Right atrium auricular region (tissue), 2 donors: ENCODE measurements at regions not wholly inside any gene's neighbourhood (a gene's known extent, or its start where the extent isn't known, plus 50 kb on each side); places are given as distances from the start of the nearest gene placed in this dataset.
"Not testable (repeated sequence)": the region's sequence is repeated elsewhere in the genome, so short reads cannot be mapped to it uniquely, and the experiment has no call there.

ENCODE experiments used
- DNase-seq: peaks from one replicate; pipeline ENCODE4 v3.0.0-alpha.2; 2019; ENCODE audit warnings: low spot score
- H3K27ac ChIP-seq, 2 donors: fragments of 200-600 bp; sonication (generic); 1 replicate in 1 of 2; 2 replicates in 1 of 2; pipeline ENCODE4 v1.5.1; 2016 to 2019
- H3K27me3 ChIP-seq, 2 donors: fragments of 200-600 bp; sonication (generic); one replicate each; pipeline versions ENCODE4 v1.5.1 to v1.6.0; 2017 to 2019
- H3K36me3 ChIP-seq: fragments of 200-600 bp; sonication (generic); one replicate; pipeline ENCODE4 v1.5.1; 2016
- H3K4me1 ChIP-seq, 2 donors: fragments of 200-600 bp; sonication (generic); one replicate each; pipeline versions ENCODE4 v1.5.1 to v1.6.0; 2017 to 2019
- H3K4me3 ChIP-seq, 2 donors: fragments of 200-600 bp; sonication (generic); 1 replicate in 1 of 2; 2 replicates in 1 of 2; pipeline ENCODE4 v1.5.1; 2017 to 2019; ENCODE audit warnings: mild to moderate bottlenecking in 1 of 2, moderate library complexity in 1 of 2
- H3K9me3 ChIP-seq, 2 donors: fragments of 200-600 bp; sonication (generic); one replicate each; pipeline ENCODE4 v1.5.1; 2019
- CTCF ChIP-seq, 2 donors: fragments of 200-600 bp; sonication (generic); IDR thresholded peaks; one replicate each; pipeline ENCODE4 v1.5.1; 2019; ENCODE audit warnings: antibody characterized with exemption in 2 of 2

GRCh38 chr1:166685200-166685599, 154.1 kb upstream of the POGK start:
- Histone ChIP-seq H3K27ac (no peak overlapping the region), H3K4me3 (no peak overlapping the region), H3K36me3 (no peaks in the 10 kb centered on the region), H3K9me3 (peaks cover 0 to 5% of the 10 kb centered on the region in 2 donors), H3K4me1 (no peaks in the 10 kb centered on the region), H3K27me3 (no peaks in the 10 kb centered on the region)
- no peak for TF ChIP-seq CTCF (IDR thresholded peaks at IDR 0.05)
- no peak for DNase-seq

GRCh38 chr1:166685891-166686290, 153.4 kb upstream of the POGK start:
- H3K27ac ChIP-seq, H3K36me3 ChIP-seq: not testable (repeated sequence)

GRCh38 chr1:166690596-166690995, 148.7 kb upstream of the POGK start:
- not testable (repeated sequence) for H3K9me3 ChIP-seq

More at GRCh38 chr1:166685891-166686290, 153.4 kb upstream of the POGK start:
- not testable (repeated sequence) for H3K9me3 ChIP-seq, H3K4me1 ChIP-seq, H3K4me3 ChIP-seq, H3K27me3 ChIP-seq, DNase-seq

GRCh38 chr1:166691476-166691875, 147.8 kb upstream of the POGK start:
- H3K4me1 ChIP-seq = no peaks in the 10 kb centered on the region
- H3K27me3 ChIP-seq = no peaks in the 10 kb centered on the region
- no peaks in the 10 kb centered on the region for H3K9me3 ChIP-seq
- DNase-seq = no peak
- no peak overlapping the region for H3K27ac ChIP-seq
- TF ChIP-seq CTCF (IDR thresholded peaks at IDR 0.05) = no peak
- no peak overlapping the region for H3K4me3 ChIP-seq
- H3K36me3 ChIP-seq = no peaks in the 10 kb centered on the region

More at GRCh38 chr1:166690596-166690995, 148.7 kb upstream of the POGK start:
- DNase-seq, H3K36me3 ChIP-seq, H3K27ac ChIP-seq, H3K4me1 ChIP-seq, H3K4me3 ChIP-seq, H3K27me3 ChIP-seq: not testable (repeated sequence)

- Histone ChIP-seq H3K4me3 (no peak overlapping the region), H3K4me1 (no peaks in the 10 kb centered on the region), H3K9me3 (no peaks in the 10 kb centered on the region), H3K27ac (no peak overlapping the region), H3K36me3 (no peaks in the 10 kb centered on the region), H3K27me3 (no peaks in the 10 kb centered on the region)
- DNase-seq = no peak
- no peak for TF ChIP-seq CTCF (IDR thresholded peaks at IDR 0.05)
These were observed 146.9 kb upstream of the POGK start for GRCh38 chr1:166692346-166692745.

GRCh38 chr1:166693158-166693557, 146.1 kb upstream of the POGK start:
- Histone ChIP-seq H3K27me3 (no peaks in the 10 kb centered on the region), H3K4me1 (no peaks in the 10 kb centered on the region), H3K27ac (no peak overlapping the region), H3K4me3 (no peak overlapping the region), H3K36me3 (no peaks in the 10 kb centered on the region), H3K9me3 (no peaks in the 10 kb centered on the region)
- no peak for DNase-seq
- no peak for TF ChIP-seq CTCF (IDR thresholded peaks at IDR 0.05)

GRCh38 chr1:166693673-166694297, 145.5 kb upstream of the POGK start:
- H3K36me3 ChIP-seq = no peaks in the 10 kb centered on the region
- H3K9me3 ChIP-seq = no peaks in the 10 kb centered on the region
- no peaks in the 10 kb centered on the region for H3K27me3 ChIP-seq
- no peak overlapping the region for H3K27ac ChIP-seq
- no peaks in the 10 kb centered on the region for H3K4me1 ChIP-seq
- TF ChIP-seq CTCF (IDR thresholded peaks at IDR 0.05) = no peak
- no peak for DNase-seq
- H3K4me3 ChIP-seq = no peak overlapping the region
